Kidney (tissue), 13 donors: ENCODE measurements at regions not wholly inside any gene's neighbourhood (a gene's known extent, or its start where the extent isn't known, plus 50 kb on each side); places are given as distances from the start of the nearest gene placed in this dataset.

ENCODE experiments used
- DNase-seq, 5 donors: peaks; one replicate each; pipeline ENCODE4 v3.0.0-alpha.2; 2013 to 2020
- FAIRE-seq: peaks from 2 replicates; lab custom pipeline; 2012; peaks lifted over from hg19 to GRCh38; lab: Jason Lieb, UNC
- H3K27ac ChIP-seq, 2 donors: one replicate each; pipeline ENCODE4 v1.7.0; 2013; ENCODE audit warnings: low read depth in 2 of 2, low read length in 2 of 2, inconsistent platforms in 1 of 2
- H3K27me3 ChIP-seq: one replicate; pipeline ENCODE4 v1.7.1; 2013; ENCODE audit warnings: low read length, inconsistent platforms; ENCODE audit not compliant: control insufficient read depth, insufficient read depth
- H3K36me3 ChIP-seq, 3 donors: one replicate each; pipeline versions ENCODE4 v1.7.0 to v1.7.1; 2013; ENCODE audit warnings: low read length in 3 of 3, control low read depth in 1 of 3, inconsistent platforms in 1 of 3; ENCODE audit not compliant: insufficient read depth in 3 of 3, control insufficient read depth in 2 of 3
- H3K4me1 ChIP-seq, 3 donors: one replicate each; pipeline versions ENCODE4 v1.7.0 to v1.7.1; 2013; ENCODE audit warnings: low read length in 3 of 3, inconsistent platforms in 1 of 3, low read depth in 1 of 3; ENCODE audit not compliant: control insufficient read depth in 2 of 3, insufficient read depth in 2 of 3
- H3K4me3 ChIP-seq, 3 donors: one replicate each; pipeline versions ENCODE4 v1.7.0 to v1.8.1; 2013; ENCODE audit warnings: low read length in 3 of 3, control low read depth in 1 of 3, inconsistent platforms in 1 of 3
- H3K9ac ChIP-seq, 3 donors: one replicate each; pipeline versions ENCODE4 v1.7.0 to v1.7.1; 2013; ENCODE audit warnings: low read length in 3 of 3, control low read depth in 1 of 3, inconsistent platforms in 1 of 3
- H3K9me3 ChIP-seq, 3 donors: one replicate each; pipeline versions ENCODE4 v1.7.0 to v1.7.1; 2013; ENCODE audit warnings: low read length in 3 of 3, control low read depth in 1 of 3, inconsistent platforms in 1 of 3; ENCODE audit not compliant: control insufficient read depth in 2 of 3, insufficient read depth in 1 of 3
- intact Hi-C: fragments of 100-400 bp; cut with DNase I; formaldehyde crosslinking; loops from one replicate; pipeline ENCODE4 v1.11.1; 2022
- TF ChIP-seq, protein P1 (sequence below): IDR thresholded peaks from 3 replicates; pipeline ENCODE4 v1.5.1; 2012; ENCODE audit warnings: mild to moderate bottlenecking, moderate library complexity, borderline replicate concordance; ENCODE audit not compliant: insufficient read depth; ENCODE audit errors: extremely low read depth
- donor health status: control.
- donor health status: control.
- donor health status: control.
- donor health status: control.
- donor health status: control.
- donor health status: DM: yes; HTN: yes; CAD: no.
- donor health status: Normal renal cell carcinoma (clear cell type).

DNA sequence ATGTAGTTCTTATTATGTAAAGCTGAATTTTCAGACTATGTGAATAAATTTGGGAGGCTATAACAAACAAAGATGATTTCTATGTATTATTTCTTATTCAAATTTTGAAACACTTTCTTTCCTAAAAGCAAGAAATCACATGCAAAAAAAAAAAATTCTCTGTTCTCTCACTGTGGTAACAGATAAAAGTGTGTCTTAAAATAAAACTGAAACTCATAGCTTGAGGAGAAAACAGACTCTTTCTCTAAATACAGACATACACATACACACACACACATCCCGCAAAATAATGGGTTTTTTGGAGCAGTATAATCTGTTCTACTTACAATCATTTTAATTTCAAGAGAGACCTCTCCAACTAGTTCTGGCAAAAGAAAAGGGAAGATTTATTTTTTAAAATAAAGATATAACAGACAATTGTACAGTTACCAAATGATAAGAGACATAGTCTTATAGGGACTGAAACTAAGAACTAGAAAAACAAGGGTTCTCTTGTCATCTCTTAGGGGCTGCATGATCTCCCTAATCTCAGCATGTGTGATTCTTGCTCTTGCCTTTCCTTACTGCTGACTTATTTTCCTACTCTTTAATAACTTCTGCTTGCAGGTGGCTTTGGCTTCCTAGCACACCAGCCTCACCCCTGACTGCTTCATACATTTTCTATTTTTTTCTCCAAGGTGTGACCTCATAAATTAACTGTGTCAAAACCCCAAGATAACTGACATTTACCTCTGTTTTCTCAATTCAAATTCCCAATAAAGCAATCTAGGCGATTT lies 483.5 kb upstream of the POT1 start:
- no peak for DNase-seq
- Histone ChIP-seq H3K9me3 (no peaks in the 10 kb centered on the region), H3K27me3 (no peaks in the 10 kb centered on the region), H3K27ac (no peak overlapping the region), H3K9ac (no peak overlapping the region), H3K36me3 (no peaks in the 10 kb centered on the region), H3K4me1 (no peaks in the 10 kb centered on the region), H3K4me3 (no peak overlapping the region)
- TF ChIP-seq, protein P1, sequence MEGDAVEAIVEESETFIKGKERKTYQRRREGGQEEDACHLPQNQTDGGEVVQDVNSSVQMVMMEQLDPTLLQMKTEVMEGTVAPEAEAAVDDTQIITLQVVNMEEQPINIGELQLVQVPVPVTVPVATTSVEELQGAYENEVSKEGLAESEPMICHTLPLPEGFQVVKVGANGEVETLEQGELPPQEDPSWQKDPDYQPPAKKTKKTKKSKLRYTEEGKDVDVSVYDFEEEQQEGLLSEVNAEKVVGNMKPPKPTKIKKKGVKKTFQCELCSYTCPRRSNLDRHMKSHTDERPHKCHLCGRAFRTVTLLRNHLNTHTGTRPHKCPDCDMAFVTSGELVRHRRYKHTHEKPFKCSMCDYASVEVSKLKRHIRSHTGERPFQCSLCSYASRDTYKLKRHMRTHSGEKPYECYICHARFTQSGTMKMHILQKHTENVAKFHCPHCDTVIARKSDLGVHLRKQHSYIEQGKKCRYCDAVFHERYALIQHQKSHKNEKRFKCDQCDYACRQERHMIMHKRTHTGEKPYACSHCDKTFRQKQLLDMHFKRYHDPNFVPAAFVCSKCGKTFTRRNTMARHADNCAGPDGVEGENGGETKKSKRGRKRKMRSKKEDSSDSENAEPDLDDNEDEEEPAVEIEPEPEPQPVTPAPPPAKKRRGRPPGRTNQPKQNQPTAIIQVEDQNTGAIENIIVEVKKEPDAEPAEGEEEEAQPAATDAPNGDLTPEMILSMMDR: no peak
- no peak for FAIRE-seq
- intact Hi-C loops: no loop called here

DNA sequence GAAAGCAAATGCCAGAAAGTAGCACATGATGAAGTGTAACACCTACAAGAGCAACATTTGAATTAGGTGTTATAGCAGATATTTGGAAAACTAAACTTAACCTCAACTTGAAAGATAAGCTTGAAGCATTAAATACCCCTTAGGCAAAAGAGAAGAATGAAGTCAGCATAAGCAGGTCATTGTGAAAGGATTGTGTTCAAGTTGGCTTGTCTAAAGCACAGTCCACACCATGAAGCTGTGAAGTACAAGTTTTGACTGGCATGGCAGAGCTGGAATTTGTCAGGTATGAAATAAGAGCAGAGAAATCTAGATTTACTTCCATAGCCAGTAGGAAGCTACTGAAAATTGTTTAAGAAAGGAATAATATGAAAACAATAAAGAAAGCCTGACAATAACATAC lies 480.3 kb upstream of the POT1 start:
- H3K36me3 ChIP-seq: no peaks in the 10 kb centered on the region
- no peaks in the 10 kb centered on the region for H3K4me1 ChIP-seq
- intact Hi-C loops: no loop called here
- H3K4me3 ChIP-seq: no peak overlapping the region
- no peak overlapping the region for H3K27ac ChIP-seq
- no peaks in the 10 kb centered on the region for H3K27me3 ChIP-seq
- no peak overlapping the region for H3K9ac ChIP-seq
- TF ChIP-seq, protein P1: no peak
- no peaks in the 10 kb centered on the region for H3K9me3 ChIP-seq
- no peak for DNase-seq
- FAIRE-seq: no peak

DNA sequence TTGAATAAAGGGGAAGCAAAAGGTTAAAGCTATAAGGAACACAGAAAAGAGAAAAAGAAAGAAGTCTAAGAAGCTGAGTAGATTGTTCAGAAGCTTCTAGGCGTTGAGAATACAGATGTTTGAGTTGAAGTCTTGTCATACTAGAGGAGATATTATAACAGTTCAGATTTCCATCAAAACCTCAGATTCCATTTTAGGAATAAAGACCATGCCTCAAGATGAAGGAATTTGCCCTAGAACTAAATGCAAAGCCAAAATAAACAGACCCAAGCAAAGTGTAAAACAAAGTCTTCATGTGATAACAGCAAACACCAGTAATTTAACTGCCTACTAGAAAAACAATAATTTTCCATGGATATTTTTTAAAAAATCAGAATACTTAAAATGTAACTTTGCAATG lies 476.5 kb upstream of the POT1 start:
- Histone ChIP-seq H3K27ac (no peak overlapping the region), H3K4me3 (no peak overlapping the region), H3K9me3 (no peaks in the 10 kb centered on the region), H3K27me3 (no peaks in the 10 kb centered on the region), H3K4me1 (no peaks in the 10 kb centered on the region), H3K9ac (no peak overlapping the region), H3K36me3 (no peaks in the 10 kb centered on the region)
- TF ChIP-seq, protein P1: no peak
- FAIRE-seq (no peak), DNase-seq (no peak)
- intact Hi-C loops: no loop called here

DNA sequence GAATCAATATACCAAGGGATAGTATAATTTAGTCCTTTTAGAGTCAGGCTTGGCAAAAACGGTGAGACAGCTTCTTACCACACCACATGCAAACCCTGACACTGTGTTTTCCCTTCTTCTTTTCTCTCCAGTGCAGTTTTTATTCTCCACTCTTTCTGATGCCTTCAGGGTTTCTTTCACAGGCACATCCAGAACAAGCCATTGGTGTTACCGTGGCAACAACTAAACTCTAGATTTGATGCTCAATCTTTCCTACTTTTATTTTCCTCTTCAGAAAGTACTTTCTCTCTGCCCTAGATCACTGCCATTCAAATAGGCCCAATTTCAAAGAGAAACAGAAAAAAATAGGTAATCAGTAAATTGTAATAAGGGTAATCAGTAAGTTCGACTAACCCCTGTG lies 469.8 kb upstream of the POT1 start:
- H3K9me3 ChIP-seq: no peaks in the 10 kb centered on the region
- FAIRE-seq: no peak
- TF ChIP-seq, protein P1: no peak
- H3K4me3 ChIP-seq: no peak overlapping the region
- no peak for DNase-seq
- no peaks in the 10 kb centered on the region for H3K27me3 ChIP-seq
- H3K36me3 ChIP-seq: no peaks in the 10 kb centered on the region
- intact Hi-C loops: no loop called here
- H3K4me1 ChIP-seq: no peaks in the 10 kb centered on the region
- no peak overlapping the region for H3K9ac ChIP-seq
- no peak overlapping the region for H3K27ac ChIP-seq
